Glomerular visceral epithelial cell (primary cell): ENCODE measurements at regions not wholly inside any gene's neighbourhood (a gene's known extent, or its start where the extent isn't known, plus 50 kb on each side); places are given as distances from the start of the nearest gene placed in this dataset.

Experiments
- DNase-seq: peaks from one replicate; pipeline ENCODE4 v3.0.0-alpha.2; 2016; ENCODE audit errors: extremely low spot score

DNA sequence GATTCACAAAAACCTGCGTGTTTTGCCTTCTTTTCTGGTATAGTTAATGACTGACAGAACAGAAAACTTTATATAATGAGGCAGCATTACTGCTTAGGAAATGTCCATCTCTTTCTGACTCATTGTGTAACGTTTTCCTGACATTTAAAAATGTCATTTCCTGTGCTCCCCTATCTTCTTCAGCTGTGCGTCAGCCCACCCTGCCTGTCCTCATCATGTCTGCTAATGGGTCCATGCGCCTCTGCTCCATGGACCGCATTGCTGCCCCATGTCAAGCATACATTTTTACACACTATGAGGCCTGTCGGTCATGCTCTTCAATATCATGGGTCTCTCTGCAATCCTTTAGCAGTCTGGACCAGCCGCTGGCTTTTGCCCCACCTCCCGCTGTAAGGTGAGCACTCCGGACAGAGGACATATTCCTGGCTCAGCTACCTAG lies 234.3 kb downstream of the CDCA7 start:
- DNase-seq = peak; percentile 73

DNA sequence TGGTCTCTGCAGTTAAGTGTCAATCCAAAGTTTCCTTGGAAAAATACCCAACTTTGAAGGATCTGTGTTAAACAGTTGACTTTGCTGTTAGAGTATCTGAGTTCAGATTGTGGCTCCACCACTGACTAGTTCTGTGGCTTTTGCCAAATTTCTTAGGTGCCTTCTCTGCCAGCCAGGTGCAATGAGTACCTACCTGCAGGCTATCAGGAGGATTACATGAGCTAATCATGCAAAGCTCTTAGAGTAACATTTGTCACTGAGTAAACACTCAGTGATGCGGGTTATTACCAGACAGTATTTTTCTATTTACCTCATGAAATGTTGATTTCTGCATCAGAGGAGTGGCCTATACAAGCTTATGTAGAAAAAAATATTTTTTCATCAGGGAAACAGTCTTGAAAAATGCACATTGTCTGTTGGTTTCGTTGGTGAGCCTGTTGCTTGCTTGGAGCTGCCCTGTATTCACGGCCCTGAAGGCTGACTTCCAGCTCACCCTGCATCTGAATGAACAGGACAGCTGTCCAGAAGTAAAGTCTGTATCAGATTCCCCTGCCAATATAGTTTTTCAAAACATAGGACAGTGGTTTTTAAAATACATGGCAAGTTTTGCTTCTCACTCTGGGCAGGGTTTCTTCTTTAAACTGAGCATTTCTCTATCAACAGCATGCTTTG lies 235.1 kb downstream of the CDCA7 start:
- DNase-seq = peak; percentile 22

DNA sequence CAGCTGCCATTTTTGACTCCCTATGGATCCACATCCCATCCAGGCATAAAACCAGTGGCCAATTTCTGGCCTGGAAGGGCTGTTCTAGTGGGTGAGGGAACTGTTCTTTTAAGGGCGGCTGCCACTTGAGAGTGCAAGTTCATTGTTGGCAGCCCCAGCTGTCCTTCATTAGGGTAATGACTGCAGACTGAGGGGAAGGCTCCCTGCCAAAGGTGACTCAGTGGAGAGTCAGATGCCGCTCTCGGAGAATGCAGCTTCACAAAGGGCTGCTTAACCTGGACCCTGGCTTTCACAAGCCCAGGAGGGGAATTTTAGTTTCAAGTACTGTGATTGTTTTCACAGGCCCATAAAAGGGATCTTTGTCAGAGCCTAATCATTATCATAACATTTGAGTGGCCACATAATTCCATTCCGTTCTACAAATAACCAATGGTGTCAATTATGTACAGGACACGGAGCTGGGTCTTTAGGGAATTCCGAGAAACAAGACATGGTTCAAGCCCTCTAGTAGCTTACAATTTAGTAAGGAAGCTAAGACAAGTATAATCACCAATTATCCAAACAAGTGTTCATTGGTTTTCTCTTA lies 235.7 kb downstream of the CDCA7 start:
- peak; percentile 93 for DNase-seq

DNA sequence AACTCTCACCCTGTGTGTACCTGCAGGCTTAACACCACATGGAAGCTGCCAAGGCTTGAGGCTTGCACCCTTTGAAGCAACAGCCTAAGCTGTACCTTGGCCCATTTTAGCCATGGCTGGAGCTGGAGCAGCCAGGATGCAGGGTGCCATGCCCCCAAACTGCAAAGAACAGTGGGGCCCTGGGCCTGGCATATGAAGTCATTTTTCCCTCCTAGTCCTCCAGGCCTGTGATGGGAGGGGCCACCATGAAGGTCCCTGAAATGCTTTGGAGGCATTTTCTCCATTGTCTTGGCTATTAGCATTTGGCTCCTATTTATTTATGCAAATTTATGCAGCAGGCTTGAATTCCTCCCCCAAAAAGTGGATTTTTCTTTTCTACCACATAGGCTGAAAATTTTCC lies 238.4 kb downstream of the CDCA7 start:
- DNase-seq = no peak

DNA sequence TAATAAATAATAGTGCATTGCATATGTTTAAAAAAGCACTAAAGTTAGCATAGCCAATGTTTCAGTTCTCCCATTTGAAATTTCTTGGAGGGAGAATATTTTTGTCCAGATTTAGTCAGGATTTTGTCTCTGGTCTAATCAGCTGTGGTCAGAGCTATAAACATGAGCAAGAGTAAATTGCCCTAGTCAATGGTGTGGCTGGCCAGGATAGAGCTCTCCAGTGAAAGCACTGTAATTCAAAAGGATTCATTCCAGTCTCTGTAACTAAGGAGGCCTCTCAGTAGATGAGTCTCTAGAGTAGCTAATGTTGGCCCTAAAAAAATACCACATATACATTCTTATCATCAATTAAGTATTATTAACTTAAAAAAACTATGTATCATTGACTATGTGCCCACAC lies 241.6 kb downstream of the CDCA7 start:
- no peak for DNase-seq

DNA sequence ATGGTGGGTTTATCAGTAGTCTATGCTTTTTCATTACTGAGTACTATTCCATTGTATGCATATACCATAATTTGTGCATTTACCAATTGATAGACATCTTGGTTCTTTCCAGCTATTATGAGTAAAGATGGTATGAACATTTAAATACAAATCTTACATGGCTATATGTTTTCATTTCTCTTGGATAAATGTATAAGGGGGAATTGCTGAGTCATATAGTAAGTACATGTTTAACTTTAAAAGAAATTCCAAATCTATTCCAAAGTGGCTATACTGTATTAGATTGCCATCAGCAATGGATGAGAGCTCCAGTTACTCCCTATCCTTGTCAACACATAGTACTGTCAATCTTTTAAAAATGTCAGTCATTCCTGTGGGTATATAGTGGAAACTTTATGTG lies 243.9 kb downstream of the CDCA7 start:
- no peak for DNase-seq

DNA sequence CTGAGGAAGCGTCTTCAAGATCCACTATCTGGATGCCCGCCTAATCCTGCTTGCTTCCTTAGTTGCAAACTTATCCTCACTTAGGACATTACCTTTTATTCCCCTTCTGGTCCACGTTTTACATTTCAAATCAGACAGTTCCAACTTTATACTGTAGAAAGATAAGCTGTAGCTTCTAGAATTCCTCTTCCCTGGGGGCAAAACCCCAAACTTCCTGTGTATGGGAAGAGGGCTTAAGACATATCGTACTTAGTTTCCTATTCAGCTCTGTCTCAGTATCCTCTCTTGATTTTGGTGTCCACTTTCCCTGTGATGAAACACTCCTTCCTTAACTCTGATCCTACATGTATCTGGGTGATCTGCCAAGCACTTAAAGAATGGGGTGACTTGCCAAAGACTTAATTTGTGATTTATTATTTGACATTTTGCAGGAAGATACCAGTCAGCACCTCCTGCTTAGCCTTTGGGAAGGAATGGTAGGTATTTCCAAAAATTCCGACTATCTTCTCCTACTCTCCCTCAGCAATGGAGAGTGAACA lies 245.2 kb downstream of the CDCA7 start:
- no peak for DNase-seq

DNA sequence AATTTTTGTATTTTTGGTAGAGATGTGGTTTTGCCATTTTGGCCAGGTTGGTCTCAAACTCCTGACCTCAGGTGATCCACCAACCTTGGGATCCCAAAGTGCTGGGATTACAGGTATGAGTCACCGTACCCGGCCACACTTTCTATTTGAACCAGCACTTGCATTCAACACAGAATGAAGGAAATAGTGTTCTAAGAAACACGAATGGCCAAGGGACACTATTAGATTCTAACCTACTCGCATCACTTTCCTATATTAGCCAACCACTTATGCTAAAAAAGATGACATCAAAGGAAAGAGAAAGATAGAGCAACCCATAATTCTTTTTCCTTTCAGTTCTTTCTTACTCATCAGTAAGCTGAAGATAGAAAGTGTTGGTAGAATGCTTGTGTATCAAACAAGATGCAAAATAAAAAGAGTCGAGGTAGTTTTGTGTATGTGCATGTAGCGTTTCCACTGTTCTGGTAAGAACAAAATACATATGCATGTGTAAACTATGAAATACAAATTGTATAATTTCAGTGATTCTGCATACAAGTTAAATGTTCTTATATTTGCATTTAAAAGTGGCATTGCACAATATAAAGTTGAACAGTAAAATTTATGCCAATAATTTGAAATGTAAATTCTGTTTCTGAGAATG lies 247.6 kb downstream of the CDCA7 start:
- DNase-seq = no peak

DNA sequence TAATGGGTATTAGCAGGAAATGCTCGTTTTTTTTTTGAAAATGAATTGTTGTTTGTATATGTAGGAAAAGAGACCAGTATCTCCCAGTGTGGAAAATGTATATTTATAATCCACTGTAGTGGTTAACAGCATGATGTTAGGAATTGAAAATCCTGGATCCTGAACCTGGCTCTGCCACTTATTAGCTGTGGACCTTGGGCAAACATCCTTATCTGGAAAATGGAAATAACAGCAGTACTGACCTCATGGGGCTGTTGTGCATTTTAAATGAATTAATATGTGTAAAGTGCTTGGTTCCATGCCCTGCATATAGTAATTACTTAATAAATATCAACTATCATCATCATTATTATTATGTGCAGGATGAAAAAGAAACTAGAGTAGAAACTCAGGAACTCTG lies 251.3 kb downstream of the CDCA7 start:
- no peak for DNase-seq

DNA sequence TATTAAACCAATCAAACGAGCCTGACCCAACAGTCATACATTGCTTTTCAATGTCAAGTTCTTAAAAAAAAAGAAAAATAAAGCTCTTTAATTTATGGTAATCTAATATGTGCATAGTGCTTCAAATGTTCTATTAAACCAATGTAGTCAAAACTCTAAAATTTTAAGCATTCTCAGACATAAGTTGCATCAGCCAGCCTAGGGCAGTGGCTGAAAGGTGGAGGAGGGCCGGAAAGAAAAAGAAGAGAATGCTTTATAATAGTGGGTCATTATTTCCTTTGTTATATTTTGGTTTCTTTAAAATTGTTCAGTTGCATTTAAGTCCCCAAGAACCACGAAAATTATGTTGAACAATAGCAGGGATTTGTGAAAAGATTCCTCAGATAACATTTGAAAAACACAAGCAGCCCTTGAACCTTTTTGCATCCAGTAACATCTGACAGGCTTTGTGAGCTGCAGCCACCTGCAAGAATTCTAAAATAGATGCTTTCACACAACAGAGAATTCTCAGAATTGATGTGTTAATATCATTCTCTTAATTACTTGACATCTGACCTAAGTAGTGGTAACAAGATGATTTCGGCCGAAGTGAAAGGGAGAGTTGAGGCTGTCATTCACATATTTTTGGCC lies 252.1 kb downstream of the CDCA7 start:
- no peak for DNase-seq

DNA sequence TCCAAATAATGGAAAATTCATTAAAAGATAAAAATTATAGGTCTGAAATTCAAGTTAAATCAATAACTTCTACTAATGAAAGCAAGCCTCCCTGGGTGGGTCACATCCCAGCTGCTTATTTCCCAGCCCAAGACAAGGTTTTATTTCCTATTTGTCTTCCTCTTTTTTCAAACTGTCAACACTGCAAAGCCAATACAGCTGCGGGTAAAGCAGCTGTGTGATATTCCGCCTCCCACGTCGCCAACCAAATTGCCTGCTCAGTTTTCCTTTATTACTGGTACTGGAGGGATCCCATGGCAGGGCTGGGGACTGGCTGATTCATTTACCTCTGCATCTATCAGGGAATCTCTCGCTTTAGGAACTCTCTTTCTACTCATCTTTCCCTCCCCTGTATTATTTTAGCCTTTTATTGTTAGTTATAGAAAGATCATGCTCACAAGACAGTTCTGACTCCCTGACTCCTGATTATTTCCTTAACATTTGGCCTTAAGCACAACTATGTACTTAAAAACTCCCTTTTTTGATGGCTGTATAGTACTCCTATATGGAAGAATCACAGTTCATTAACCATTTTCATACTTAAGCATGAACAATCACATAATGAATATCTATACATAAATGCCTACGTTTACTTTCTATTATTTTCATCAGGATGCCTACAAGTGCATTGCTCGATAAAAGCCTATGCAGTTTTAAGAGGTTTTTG lies 253.1 kb downstream of the CDCA7 start:
- no peak for DNase-seq

DNA sequence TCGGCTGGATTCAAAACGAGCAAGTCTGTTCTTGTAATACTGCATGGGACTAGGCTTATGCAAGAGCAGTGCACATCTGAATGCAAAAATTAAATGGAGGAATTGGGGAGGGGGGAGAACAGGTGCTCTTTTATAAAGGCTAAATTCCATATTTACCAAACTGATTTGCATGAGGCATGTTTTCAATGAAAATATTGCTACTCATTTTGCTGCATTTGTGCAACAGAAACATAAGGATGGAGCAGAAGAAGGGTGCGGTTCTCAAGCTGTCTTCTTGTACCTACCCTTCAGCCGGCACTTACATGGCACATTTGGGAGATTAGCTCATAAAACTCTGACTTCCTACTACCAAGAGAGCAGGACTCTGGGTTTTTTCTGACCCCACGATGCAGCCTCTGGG lies 256.4 kb downstream of the CDCA7 start:
- DNase-seq = no peak

DNA sequence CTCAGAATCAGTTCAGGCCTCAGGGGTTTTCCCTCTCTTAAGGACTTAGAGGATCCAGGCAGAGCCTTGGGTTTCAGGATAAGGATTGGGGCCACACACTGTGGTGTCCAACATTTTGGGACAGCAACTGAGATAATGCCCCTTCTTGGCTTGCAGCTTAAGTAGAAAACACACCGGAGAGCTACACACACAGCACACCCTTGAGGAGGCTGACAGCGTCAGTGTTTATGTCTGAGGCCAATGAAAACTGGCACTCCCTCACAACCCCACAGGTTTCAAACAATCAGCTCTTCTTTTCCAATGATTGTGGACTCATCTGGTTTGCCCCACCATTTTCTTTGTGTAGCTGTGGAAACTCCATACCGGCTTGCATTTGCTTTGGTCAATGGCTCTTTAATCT lies 257.7 kb downstream of the CDCA7 start:
- no peak for DNase-seq

DNA sequence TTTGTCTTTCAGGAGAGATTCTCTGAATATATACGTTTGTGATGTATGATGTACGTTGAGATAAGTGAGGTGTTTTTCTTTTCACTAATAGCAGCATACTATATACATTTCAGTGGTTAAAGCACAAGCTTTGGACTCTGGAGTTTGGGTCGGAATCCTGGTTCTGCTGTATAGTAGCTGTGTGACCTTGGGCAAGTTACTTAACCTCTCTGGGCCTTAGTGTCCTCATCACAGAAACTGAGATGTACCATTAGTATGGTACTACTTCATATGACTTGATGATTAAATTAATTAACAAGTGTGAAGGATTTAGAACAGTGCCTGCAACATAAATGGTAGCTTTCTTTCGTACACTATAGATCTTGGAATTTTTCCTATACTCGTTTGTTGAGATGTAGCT lies 258.7 kb downstream of the CDCA7 start:
- DNase-seq = no peak

DNA sequence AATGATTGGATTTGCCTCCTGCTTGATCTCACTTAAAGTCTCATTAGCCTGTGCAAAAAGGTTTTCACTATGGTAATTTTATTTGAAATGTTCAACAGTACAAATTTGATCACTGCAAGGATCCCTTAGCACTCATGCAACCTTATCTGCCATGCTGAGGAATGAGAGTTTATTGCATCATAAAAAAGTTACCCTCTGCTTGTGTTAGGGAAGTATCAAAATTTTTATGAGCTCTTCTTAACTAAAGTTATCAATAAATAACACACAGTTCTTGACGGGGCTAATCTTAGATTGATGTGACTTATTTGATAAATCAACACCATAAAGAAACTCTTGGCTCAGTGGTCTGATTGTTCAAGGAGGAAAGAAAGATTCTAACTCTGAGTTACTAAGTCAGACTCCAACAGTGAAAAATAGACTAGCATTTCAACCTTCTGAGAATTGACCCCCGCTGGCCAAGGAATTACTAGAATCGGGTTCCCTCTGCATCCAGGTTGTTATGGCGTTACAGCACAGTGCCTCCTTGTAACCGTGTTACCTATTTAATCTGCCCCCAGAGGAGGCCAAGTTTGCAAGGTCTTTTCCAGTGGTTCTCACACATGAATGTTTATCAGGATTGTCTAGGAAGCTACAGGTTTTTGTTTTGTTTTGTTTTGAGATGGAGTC lies 259.7 kb downstream of the CDCA7 start:
- no peak for DNase-seq

DNA sequence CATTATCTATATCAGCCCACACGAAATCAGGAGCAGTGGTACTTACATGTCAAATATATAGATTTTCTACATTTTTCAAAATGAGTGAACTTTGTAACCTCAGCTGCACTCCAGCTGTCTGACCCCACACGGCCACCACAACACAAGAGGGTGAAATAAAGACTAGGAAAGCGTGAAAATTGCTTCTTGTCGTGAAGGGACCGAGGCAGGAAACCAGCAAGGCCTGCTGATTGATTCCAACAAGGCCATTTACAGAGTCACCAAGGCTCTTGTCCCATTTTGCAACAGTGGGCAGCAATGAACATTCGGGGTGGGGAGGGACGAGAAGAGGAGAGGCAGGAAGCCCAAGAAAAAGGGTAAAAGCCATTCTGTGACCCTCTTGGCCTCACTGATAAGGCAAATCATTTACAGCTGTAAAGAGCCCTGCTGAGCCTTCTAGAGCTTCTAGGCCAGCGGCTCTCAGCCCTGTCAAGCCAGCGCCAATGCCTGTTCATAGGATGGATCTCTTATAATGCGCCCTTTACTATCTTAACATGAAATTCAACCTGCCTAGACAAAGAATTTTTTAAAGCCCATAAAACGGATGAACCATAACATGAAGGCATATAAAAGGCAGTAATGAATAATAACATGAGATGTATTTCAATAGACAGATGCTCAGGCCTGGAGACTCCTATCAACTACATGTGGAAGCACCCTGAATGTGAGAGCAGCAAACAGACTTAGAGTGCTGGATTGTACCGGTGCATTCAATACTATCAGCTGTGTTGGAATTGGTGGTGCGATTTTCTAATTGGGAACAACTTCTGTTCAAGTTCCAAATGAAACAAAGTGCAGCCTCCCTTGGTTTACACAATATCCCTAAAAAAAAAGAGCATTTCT lies 269.0 kb downstream of the CDCA7 start:
- DNase-seq = no peak

DNA sequence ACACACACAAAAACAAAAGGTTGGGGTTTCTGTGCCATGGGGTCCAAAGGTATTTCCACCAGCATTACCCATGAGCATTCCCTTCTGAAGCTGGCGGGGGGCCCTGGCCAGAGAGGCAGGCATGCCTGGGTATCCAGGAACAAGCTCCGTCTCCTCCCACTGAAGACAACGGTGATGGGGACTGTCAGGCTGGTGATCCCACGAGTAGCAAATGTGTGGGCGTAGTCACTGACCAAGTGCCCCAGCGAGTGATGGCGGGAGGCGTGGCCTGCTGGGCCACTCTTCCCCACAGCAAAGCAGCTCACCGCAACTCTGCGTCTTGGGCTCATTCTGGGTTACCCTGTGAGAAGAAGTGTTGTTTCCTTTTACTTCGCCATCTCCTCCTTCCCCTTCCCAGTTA lies 270.6 kb downstream of the CDCA7 start:
- DNase-seq = no peak

DNA sequence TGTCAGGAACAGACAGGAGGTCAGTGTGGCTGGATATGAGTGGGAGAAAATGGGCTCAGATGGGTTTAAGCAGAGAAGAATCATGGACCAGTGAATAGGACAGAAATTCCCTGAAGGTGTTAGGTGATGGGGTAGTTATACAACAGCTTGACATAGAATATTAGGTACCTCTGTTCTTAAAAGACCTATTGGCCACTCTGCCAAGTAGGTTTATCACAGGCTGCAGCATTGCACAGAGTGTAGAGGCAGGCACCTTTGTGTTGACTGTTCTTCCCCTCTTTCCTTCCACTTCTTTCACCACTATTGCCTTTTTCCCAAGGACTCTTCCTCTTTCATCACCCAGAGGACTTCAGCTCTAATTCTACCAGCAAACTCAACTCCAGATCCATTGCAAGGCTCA lies 274.4 kb downstream of the CDCA7 start:
- DNase-seq = no peak

DNA sequence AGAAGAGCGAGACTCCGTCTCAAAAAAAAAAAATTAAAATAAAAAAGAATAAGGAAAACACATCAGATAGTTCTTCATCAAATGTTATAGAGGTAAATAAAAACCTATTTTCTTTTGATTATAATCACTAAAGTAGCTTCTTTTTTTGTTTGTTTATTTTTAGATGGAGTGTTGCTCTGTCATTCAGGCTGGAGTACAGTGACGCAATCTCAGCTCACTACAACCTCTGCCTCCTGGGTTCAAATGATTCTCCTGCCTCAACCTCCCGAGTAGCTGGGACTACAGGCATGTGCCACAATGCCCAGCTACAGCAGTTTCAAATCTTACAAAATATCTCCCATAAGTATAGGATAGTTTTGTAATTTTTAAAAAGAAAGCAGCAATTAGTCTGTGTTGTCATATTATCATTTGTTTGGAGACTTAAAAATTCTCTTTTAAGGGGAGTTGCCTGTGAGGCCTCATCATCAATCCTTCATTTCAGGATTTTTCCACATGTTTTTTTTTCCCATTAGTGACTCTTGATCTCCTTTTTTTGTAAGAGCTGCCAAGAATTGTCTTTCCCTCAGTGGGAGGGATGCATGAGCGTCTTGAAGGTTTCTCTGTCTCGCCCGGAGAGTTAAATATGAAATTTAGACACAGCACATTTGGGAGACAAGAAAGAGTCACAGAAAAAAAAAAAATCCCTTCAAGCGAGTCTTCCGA lies 275.9 kb downstream of the CDCA7 start:
- no peak for DNase-seq

DNA sequence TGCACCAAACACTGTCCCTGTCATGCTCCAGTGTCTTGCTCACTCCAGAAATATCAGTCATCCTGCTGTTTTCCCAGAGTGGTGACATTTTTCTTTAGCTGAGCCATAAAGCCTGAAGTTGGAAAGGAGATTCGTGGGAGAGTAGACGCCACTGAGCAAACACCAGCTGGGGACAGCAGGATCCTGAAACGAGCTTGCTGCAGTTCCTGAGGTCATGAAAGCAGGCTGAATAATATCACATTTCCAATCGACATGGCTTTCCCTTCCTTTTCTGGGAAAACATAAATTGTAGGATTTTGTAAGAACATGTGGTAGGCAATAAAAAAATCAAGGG lies 276.4 kb downstream of the CDCA7 start:
- DNase-seq = peak; percentile 15
